ENCODE measurements at regions not wholly inside any gene's neighbourhood (a gene's known extent, or its start where the extent isn't known, plus 50 kb on each side); places are given as distances from the start of the nearest gene placed in this dataset.

- Histone ChIP-seq H3K9me3 (no peaks in the 10 kb centered on the region), H3K4me1 (ENCODE audit: insufficient read depth) (no peaks in the 10 kb centered on the region), H3K4me3 (no peak overlapping the region), H3K36me3 (no peaks in the 10 kb centered on the region), H3K27ac (no peak overlapping the region), H3K27me3 (no peaks in the 10 kb centered on the region)
- 30 to 37% (median 31%) methylated on average over 4 of the region's 4 CpGs for WGBS, 3 donors
- no peak for TF ChIP-seq EP300 (IDR thresholded peaks at IDR 0.05)
- TF ChIP-seq POLR2A (IDR thresholded peaks at IDR 0.05): no peak
- TF ChIP-seq CTCF (IDR thresholded peaks at IDR 0.05): no peak
- no peak for DNase-seq
- intact Hi-C loops (cut with DNase I): no loop called here
Observed at GRCh38 chr13:70310396-70311119, 202.3 kb upstream of the KLHL1 start.

GRCh38 chr13:70297189-70297616, 189.0 kb upstream of the KLHL1 start:
- no peaks in the 10 kb centered on the region for H3K4me1 ChIP-seq (ENCODE audit: insufficient read depth)
- no peak overlapping the region for H3K4me3 ChIP-seq
- H3K27me3 ChIP-seq: no peaks in the 10 kb centered on the region
- H3K9me3 ChIP-seq: no peaks in the 10 kb centered on the region
- WGBS, 3 donors: 82 to 93% (median 86%) methylated on average over 11 to 12 of the region's 12 CpGs
- intact Hi-C loops (cut with DNase I): no loop called here
- H3K36me3 ChIP-seq: no peaks in the 10 kb centered on the region
- H3K27ac ChIP-seq: no peak overlapping the region
- DNase-seq: no peak
- TF ChIP-seq POLR2A (IDR thresholded peaks at IDR 0.05) (no peak), CTCF (IDR thresholded peaks at IDR 0.05) (no peak), EP300 (IDR thresholded peaks at IDR 0.05) (no peak)

- no peak for TF ChIP-seq CTCF (IDR thresholded peaks at IDR 0.05)
- TF ChIP-seq POLR2A (IDR thresholded peaks at IDR 0.05): no peak
- no peak for TF ChIP-seq EP300 (IDR thresholded peaks at IDR 0.05)
- Histone ChIP-seq H3K27ac (no peak overlapping the region), H3K36me3 (no peaks in the 10 kb centered on the region), H3K4me3 (no peak overlapping the region), H3K9me3 (no peaks in the 10 kb centered on the region), H3K27me3 (no peaks in the 10 kb centered on the region), H3K4me1 (ENCODE audit: insufficient read depth) (no peaks in the 10 kb centered on the region)
- 70 to 82% (median 72%) methylated on average over 1 of the region's 1 CpG for WGBS, 3 donors
- no peak for DNase-seq
- intact Hi-C loops (cut with DNase I): no loop called here
Observed at GRCh38 chr13:70284371-70284770, 176.1 kb upstream of the KLHL1 start.

- H3K36me3 ChIP-seq: no peaks in the 10 kb centered on the region
- no peak overlapping the region for H3K4me3 ChIP-seq
- no peaks in the 10 kb centered on the region for H3K27me3 ChIP-seq
- H3K27ac ChIP-seq: no peak overlapping the region
- intact Hi-C loops (cut with DNase I): no loop called here
- DNase-seq: no peak
- whole genome bisulfite sequencing, 3 donors: 52 to 71% (median 59%) methylated on average over 1 of the region's 1 CpG
- no peak for TF ChIP-seq CTCF (IDR thresholded peaks at IDR 0.05)
- H3K4me1 ChIP-seq (ENCODE audit: insufficient read depth): no peaks in the 10 kb centered on the region
- H3K9me3 ChIP-seq: no peaks in the 10 kb centered on the region
Observed at GRCh38 chr13:70275841-70276240, 167.6 kb upstream of the KLHL1 start.

All from ovary (tissue), 7 donors.